Panc1 (cell line): ENCODE measurements at regions not wholly inside any gene's neighbourhood (a gene's known extent, or its start where the extent isn't known, plus 50 kb on each side); places are given as distances from the start of the nearest gene placed in this dataset.

ENCODE experiments used
- POLR2AphosphoS5 ChIP-seq: IDR thresholded peaks from 2 replicates; pipeline ENCODE4 v1.6.1; 2012; ENCODE audit warnings: mild to moderate bottlenecking, low read depth, low read length, moderate library complexity
- TF ChIP-seq, protein P1 (sequence below): fragments of 450-650 bp; IDR thresholded peaks from 2 replicates; pipeline ENCODE4 v1.5.1; 2017; ENCODE audit warnings: mild to moderate bottlenecking

DNA sequence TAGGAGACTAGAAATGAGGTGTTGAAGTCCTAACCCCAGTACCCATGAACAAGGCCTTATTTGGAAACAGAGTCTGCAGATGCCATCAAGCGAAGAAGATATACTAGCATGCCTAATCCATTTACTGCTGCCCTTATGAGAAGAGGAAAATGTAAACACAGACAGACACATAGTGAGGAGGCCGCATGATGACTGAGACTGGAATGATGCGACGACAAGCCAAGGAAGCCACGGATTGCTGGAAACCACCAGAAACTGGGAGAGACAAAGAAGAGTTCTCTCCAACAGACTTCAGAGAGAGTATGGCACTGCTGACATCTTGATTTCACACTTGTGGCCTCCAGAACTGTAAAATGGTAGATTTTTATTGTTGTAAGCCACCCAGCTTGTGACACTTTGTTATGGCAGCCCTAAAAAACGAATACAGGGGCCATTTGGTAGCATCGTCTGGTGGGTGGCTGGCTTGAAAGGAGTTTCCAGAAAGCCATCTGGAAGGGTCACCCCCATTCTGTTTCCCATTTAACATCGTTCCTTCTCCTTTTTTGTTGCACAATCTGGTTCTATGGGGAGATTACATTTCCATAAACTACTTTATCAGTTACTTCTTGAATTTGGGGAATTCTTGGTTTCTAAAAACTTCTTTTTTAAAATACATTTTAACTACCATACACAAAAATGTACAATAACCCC lies 193.1 kb downstream of the HSD17B3 start:
- TF ChIP-seq, protein P1, sequence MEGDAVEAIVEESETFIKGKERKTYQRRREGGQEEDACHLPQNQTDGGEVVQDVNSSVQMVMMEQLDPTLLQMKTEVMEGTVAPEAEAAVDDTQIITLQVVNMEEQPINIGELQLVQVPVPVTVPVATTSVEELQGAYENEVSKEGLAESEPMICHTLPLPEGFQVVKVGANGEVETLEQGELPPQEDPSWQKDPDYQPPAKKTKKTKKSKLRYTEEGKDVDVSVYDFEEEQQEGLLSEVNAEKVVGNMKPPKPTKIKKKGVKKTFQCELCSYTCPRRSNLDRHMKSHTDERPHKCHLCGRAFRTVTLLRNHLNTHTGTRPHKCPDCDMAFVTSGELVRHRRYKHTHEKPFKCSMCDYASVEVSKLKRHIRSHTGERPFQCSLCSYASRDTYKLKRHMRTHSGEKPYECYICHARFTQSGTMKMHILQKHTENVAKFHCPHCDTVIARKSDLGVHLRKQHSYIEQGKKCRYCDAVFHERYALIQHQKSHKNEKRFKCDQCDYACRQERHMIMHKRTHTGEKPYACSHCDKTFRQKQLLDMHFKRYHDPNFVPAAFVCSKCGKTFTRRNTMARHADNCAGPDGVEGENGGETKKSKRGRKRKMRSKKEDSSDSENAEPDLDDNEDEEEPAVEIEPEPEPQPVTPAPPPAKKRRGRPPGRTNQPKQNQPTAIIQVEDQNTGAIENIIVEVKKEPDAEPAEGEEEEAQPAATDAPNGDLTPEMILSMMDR, result no peak
- no peak for TF ChIP-seq POLR2AphosphoS5
